GM12878 (cell line): ENCODE measurements at regions not wholly inside any gene's neighbourhood (a gene's known extent, or its start where the extent isn't known, plus 50 kb on each side); places are given as distances from the start of the nearest gene placed in this dataset.

ENCODE experiments used
- ATAC-seq: fragments of 200-7000 bp; cut with Tn5 transposase; 3 replicates; pipeline ENCODE4 v1.9.1; 2020; ENCODE audit warnings: mild to moderate bottlenecking, moderate library complexity
- BruUV-seq: library from RNA; stranded (reverse); fragments of 400-500 nt; replicated peaks from 2 replicates; lab custom pipeline; 2021; lab: Mats Ljungman, UMichigan
- CTCF ChIA-PET: fragments of 300-600 bp; sonication (Branson Sonifier 250); formaldehyde crosslinking; extraction: SDS; loops from one replicate; lab custom pipeline; 2021; ENCODE audit warnings: inconsistent platforms; lab: Yijun Ruan, JAX
- POLR2A ChIA-PET: fragments of 350-600 bp; formaldehyde crosslinking; extraction: SDS; loops from one replicate; lab custom pipeline; 2021; ENCODE audit warnings: inconsistent platforms; lab: Charles Lee
- RAD21 ChIA-PET: fragments of 300-600 bp; sonication (Branson Sonifier 250); formaldehyde crosslinking; loops from one replicate; lab custom pipeline; 2023; ENCODE audit warnings: antibody characterized with exemption; ENCODE audit not compliant: unreplicated experiment; lab: Charles Lee
- SMC1A ChIA-PET: fragments of 300-600 bp; sonication (Branson Sonifier 250); formaldehyde crosslinking; loops from one replicate; lab custom pipeline; 2023; ENCODE audit not compliant: unreplicated experiment, uncharacterized antibody; lab: Charles Lee
- DNase-seq: peaks from one replicate; pipeline ENCODE4 v3.0.0-alpha.2; 2011; ENCODE audit warnings: low read depth, low spot score
- FAIRE-seq: peaks from 3 replicates; lab custom pipeline; 2011; peaks lifted over from hg19 to GRCh38; lab: Jason Lieb, UNC
- H2AFZ ChIP-seq: 2 replicates; pipeline ENCODE4 v1.6.0; 2011; ENCODE audit warnings: low read depth, low read length, control low read depth; ENCODE audit not compliant: control insufficient read depth
- H3K27ac ChIP-seq: 2 replicates; pipeline ENCODE4 v1.5.1; 2011; ENCODE audit warnings: control low read depth; ENCODE audit not compliant: control insufficient read depth, insufficient read depth
- H3K27me3 ChIP-seq, 2 experiments: replicated peaks in 1 of 2; 2 replicates each; pipeline versions ENCODE4 v1.6.0 to v1.6.1; 2011; ENCODE audit warnings: low read length in 1 of 2; ENCODE audit not compliant: control insufficient read depth in 2 of 2, insufficient read depth in 2 of 2
- H3K36me3 ChIP-seq, 2 experiments: 2 replicates each; pipeline ENCODE4 v1.5.1; 2011; ENCODE audit warnings: low read length in 1 of 2; ENCODE audit not compliant: control insufficient read depth in 2 of 2, insufficient read depth in 2 of 2
- H3K4me1 ChIP-seq: 2 replicates; pipeline ENCODE4 v1.6.1; 2011; ENCODE audit warnings: mild to moderate bottlenecking, low read length, moderate library complexity, mixed read lengths; ENCODE audit not compliant: control insufficient read depth, insufficient read depth
- H3K4me2 ChIP-seq: 2 replicates; pipeline ENCODE4 v1.6.0; 2011; ENCODE audit warnings: control low read depth; ENCODE audit not compliant: control insufficient read depth, insufficient read depth
- H3K4me3 ChIP-seq: fragments of 200-600 bp; sonication (generic); 2 replicates; pipeline ENCODE4 v1.5.1; 2016
- H3K79me2 ChIP-seq: 2 replicates; pipeline ENCODE4 v1.6.0; 2011; ENCODE audit warnings: low read length; ENCODE audit not compliant: control insufficient read depth, insufficient read depth
- H3K9ac ChIP-seq: 2 replicates; pipeline ENCODE4 v1.8.0; 2011; ENCODE audit warnings: low read length, control low read depth, mixed read lengths; ENCODE audit not compliant: control insufficient read depth, insufficient read depth
- H3K9me3 ChIP-seq: replicated peaks from 3 replicates; pipeline ENCODE4 v1.5.1; 2011; ENCODE audit warnings: mild to moderate bottlenecking, low read length; ENCODE audit not compliant: control insufficient read depth, insufficient read depth
- H4K20me1 ChIP-seq: 2 replicates; pipeline ENCODE4 v1.6.0; 2011; ENCODE audit not compliant: control insufficient read depth, insufficient read depth
- ASH2L ChIP-seq: fragments of 300-600, 200-600 bp; sonication (generic); IDR thresholded peaks from 2 replicates; pipeline ENCODE4 v1.6.1; 2017; ENCODE audit warnings: low read depth, mild to moderate bottlenecking, borderline replicate concordance
- BCL3 ChIP-seq: IDR thresholded peaks from 2 replicates; pipeline ENCODE4 v1.6.1; 2011; ENCODE audit warnings: borderline replicate concordance, low read depth, mild to moderate bottlenecking, moderate library complexity, low read length; ENCODE audit not compliant: insufficient read depth, poor library complexity, severe bottlenecking
- BHLHE40 ChIP-seq, 2 experiments: fragments of 450-650 bp in 1 of 2; IDR thresholded peaks; 2 replicates each; pipeline ENCODE4 v1.6.1; 2011 to 2017; ENCODE audit warnings: low read depth in 2 of 2, borderline replicate concordance in 1 of 2, improper control_type of control experiment in 1 of 2, low read length in 1 of 2, mild to moderate bottlenecking in 1 of 2
- CHD4 ChIP-seq: fragments of 200-600 bp; sonication (generic); IDR thresholded peaks from 2 replicates; pipeline ENCODE4 v1.6.1; 2016; ENCODE audit warnings: mild to moderate bottlenecking
- E2F8 ChIP-seq: fragments of 450-650 bp; IDR thresholded peaks from 2 replicates; pipeline ENCODE4 v1.6.1; 2018; ENCODE audit warnings: mild to moderate bottlenecking, low read depth, moderate library complexity; ENCODE audit not compliant: partially characterized antibody
- EGR1 ChIP-seq, 2 experiments: IDR thresholded peaks; 1 replicate in 1 of 2; 2 replicates in 1 of 2; pipeline ENCODE4 v1.6.1; 2011 to 2012; ENCODE audit warnings: low read depth in 2 of 2, low read length in 2 of 2, borderline replicate concordance in 1 of 2, mild to moderate bottlenecking in 1 of 2, moderate library complexity in 1 of 2
- ELK1 ChIP-seq: IDR thresholded peaks from 2 replicates; pipeline ENCODE4 v1.6.1; 2012; ENCODE audit warnings: low read depth, low read length, improper control_type of control experiment
- FOXK2 ChIP-seq: fragments of 450-650 bp; IDR thresholded peaks from 2 replicates; pipeline ENCODE4 v1.6.1; 2017; ENCODE audit warnings: mild to moderate bottlenecking, moderate library complexity
- RB1 ChIP-seq: fragments of 450-650 bp; formaldehyde crosslinking; IDR thresholded peaks from 2 replicates; pipeline ENCODE4 v1.6.1; 2017; ENCODE audit warnings: mild to moderate bottlenecking, borderline replicate concordance
- RELA ChIP-seq: fragments of 450-650 bp; IDR thresholded peaks from 2 replicates; pipeline ENCODE4 v1.8.0; 2014; ENCODE audit warnings: borderline replicate concordance; ENCODE audit not compliant: partially characterized antibody
- RFX5 ChIP-seq: IDR thresholded peaks from 2 replicates; pipeline ENCODE4 v1.6.1; 2011; ENCODE audit warnings: low read depth, low read length, improper control_type of control experiment
- SIN3A ChIP-seq: IDR thresholded peaks from 2 replicates; pipeline ENCODE4 v1.6.1; 2012; ENCODE audit warnings: low read depth, low read length, improper control_type of control experiment
- SIX5 ChIP-seq: IDR thresholded peaks from 2 replicates; pipeline ENCODE4 v1.6.1; 2011; ENCODE audit warnings: mild to moderate bottlenecking, low read depth, low read length, moderate library complexity; ENCODE audit not compliant: severe bottlenecking
- YBX1 ChIP-seq: fragments of 450-650 bp; IDR thresholded peaks from 2 replicates; pipeline ENCODE4 v1.6.1; 2016; ENCODE audit warnings: antibody characterized with exemption
- ZZZ3 ChIP-seq: IDR thresholded peaks from 2 replicates; pipeline ENCODE4 v1.6.1; 2011; ENCODE audit warnings: low read depth; ENCODE audit not compliant: control insufficient read depth, insufficient read length
- WGBS: methylation state at CpG from one replicate; pipeline ENCODE4 v1.1.6; 2016; ENCODE audit warnings: low lambda C conversion rate; ENCODE audit not compliant: insufficient replicate concordance, insufficient coverage; ENCODE audit errors: missing lambda C conversion rate; 5-methylcytosine and 5-hydroxymethylcytosine counted together
- in situ Hi-C: fragments of 300-500 bp; cut with MboI; formaldehyde crosslinking; loops from 9 replicates; pipeline ENCODE4 v1.14.3; 2018; ENCODE audit warnings: mixed read lengths
- intact Hi-C: fragments of 100-400 bp; cut with micrococcal nuclease; formaldehyde crosslinking; loops from one replicate; pipeline ENCODE4 v1.14.2; 2022; ENCODE audit not compliant: unreplicated experiment

GRCh38 chr19:30880151-30880550 is 469.1 kb downstream of the TSHZ3 start (continued):
- TF ChIP-seq SIX5 (no peak), RB1 (no peak), ELK1 (no peak)

DNA sequence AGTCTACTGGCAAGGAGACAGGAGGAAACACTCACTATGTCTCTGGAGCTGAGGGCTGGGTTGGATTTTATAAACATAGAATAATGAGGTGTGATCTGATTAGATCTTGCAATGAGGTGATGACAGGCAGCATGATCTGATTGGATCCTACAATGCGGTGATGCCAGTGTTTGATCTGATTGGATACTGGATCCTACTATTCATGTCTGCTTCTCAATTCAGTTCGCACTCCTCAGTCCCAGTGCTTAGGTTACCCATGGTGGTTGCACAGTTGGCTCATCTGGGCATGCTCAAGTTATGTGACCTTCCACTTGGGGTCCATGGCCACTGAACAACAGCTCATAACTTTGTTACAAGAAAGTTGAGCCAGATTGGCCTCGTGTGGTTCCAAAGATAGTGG is 469.5 kb downstream of the TSHZ3 start:
- intact Hi-C loops (no loop called here), in situ Hi-C loops (no loop called here)
- no peak for DNase-seq
- no peaks in the 10 kb centered on the region for H3K79me2 ChIP-seq
- H3K4me3 ChIP-seq: no peak overlapping the region
- H4K20me1 ChIP-seq: no peaks in the 10 kb centered on the region
- no peak overlapping the region for H2AFZ ChIP-seq
- TF ChIP-seq ZZZ3 (no peak), RFX5 (no peak), FOXK2 (no peak), RB1 (no peak), YBX1 (no peak), CHD4 (no peak), BCL3 (no peak), E2F8 (no peak), EGR1 (IDR thresholded peaks at IDR 0.05; ENCODE audit: borderline replicate concordance in 1 of 2, low read depth in 2 of 2, low read length in 2 of 2) (no peak), RELA (no peak), ASH2L (no peak), ELK1 (no peak), SIN3A (no peak), BHLHE40 (IDR thresholded peaks at IDR 0.05; ENCODE audit: borderline replicate concordance in 1 of 2, low read depth in 2 of 2, low read length in 1 of 2) (no peak)
- no peak for ATAC-seq
- H3K36me3 ChIP-seq: no peaks in the 10 kb centered on the region
- no peak overlapping the region for H3K27ac ChIP-seq
- POLR2A ChIA-PET: no interaction called here
- RAD21 ChIA-PET: no interaction called here
- CTCF ChIA-PET: no interaction called here
- SMC1A ChIA-PET: no interaction called here
- BruUV-seq: no TSS peak
- FAIRE-seq: no peak
- no peaks in the 10 kb centered on the region; the same call in 2 of the 3 replicates for H3K9me3 ChIP-seq
- H3K4me2 ChIP-seq: no peak overlapping the region
- 17% methylated on average over 3 of the region's 3 CpGs for WGBS
- H3K27me3 ChIP-seq: no peaks in the 10 kb centered on the region
- no peaks in the 10 kb centered on the region for H3K4me1 ChIP-seq
- no peak overlapping the region for H3K9ac ChIP-seq
